H1 (cell line): ENCODE measurements at regions not wholly inside any gene's neighbourhood (a gene's known extent, or its start where the extent isn't known, plus 50 kb on each side); places are given as distances from the start of the nearest gene placed in this dataset.

Source experiments
- CTCF ChIA-PET: fragments of 300-600 bp; sonication (Branson Sonifier 250); formaldehyde crosslinking; loops from one replicate; lab custom pipeline; 2021; ENCODE audit not compliant: partially characterized antibody; lab: Charles Lee
- POLR2A ChIA-PET: fragments of 300-600 bp; sonication (Branson Sonifier 250); formaldehyde crosslinking; loops from one replicate; lab custom pipeline; 2021; ENCODE audit warnings: inconsistent platforms; ENCODE audit not compliant: partially characterized antibody; lab: Charles Lee
- DNase-seq, 2 experiments: peaks; one replicate each; pipeline versions ENCODE4 v3.0.0 to v3.0.0-alpha.2; 2010 to 2022; ENCODE audit warnings: low spot score in 2 of 2, low read depth in 1 of 2, mixed read lengths in 1 of 2
- FAIRE-seq: peaks from 2 replicates; lab custom pipeline; 2011; peaks lifted over from hg19 to GRCh38; lab: Jason Lieb, UNC
- H2AFZ ChIP-seq: 2 replicates; pipeline ENCODE4 v1.8.1; 2012; ENCODE audit warnings: low read length, inconsistent platforms
- H2AK5ac ChIP-seq: 2 replicates; pipeline ENCODE4 v1.6.1; 2013; ENCODE audit warnings: low read depth, low read length
- H2BK120ac ChIP-seq: replicated peaks from 2 replicates; pipeline ENCODE3; 2013; ENCODE audit warnings: low read depth, low read length, inconsistent platforms
- H2BK12ac ChIP-seq: 2 replicates; pipeline ENCODE4 v1.6.1; 2013; ENCODE audit warnings: low read depth, low read length
- H2BK15ac ChIP-seq: 2 replicates; pipeline ENCODE4 v1.6.1; 2013; ENCODE audit warnings: low read length
- H2BK20ac ChIP-seq: 2 replicates; pipeline ENCODE4 v1.6.1; 2013; ENCODE audit warnings: low read length
- H2BK5ac ChIP-seq: 2 replicates; pipeline ENCODE4 v1.6.1; 2013; ENCODE audit warnings: low read depth, low read length
- H3K14ac ChIP-seq: 2 replicates; pipeline ENCODE4 v1.6.1; 2013; ENCODE audit warnings: inconsistent platforms; ENCODE audit not compliant: insufficient read length
- H3K18ac ChIP-seq: 2 replicates; pipeline ENCODE4 v1.6.1; 2013; ENCODE audit warnings: low read length; ENCODE audit errors: extremely low read depth
- H3K23ac ChIP-seq: 2 replicates; pipeline ENCODE4 v1.6.1; 2013; ENCODE audit warnings: inconsistent platforms; ENCODE audit not compliant: insufficient read length
- H3K23me2 ChIP-seq: 2 replicates; pipeline ENCODE4 v1.6.1; 2013; ENCODE audit warnings: low read depth, low read length
- H3K27ac ChIP-seq: 2 replicates; pipeline ENCODE4 v1.6.1; 2011; ENCODE audit warnings: low read depth, low read length, inconsistent platforms
- H3K27me3 ChIP-seq, 4 experiments: replicated peaks in 1 of 4; 1 replicate in 1 of 4; 2 replicates in 3 of 4; pipeline versions ENCODE4 v1.6.1 to v1.8.1; 2011 to 2013; ENCODE audit warnings: low read length in 3 of 4, mild to moderate bottlenecking in 3 of 4, inconsistent platforms in 2 of 4, mixed read lengths in 2 of 4, moderate library complexity in 1 of 4; ENCODE audit not compliant: control insufficient read depth in 3 of 4, insufficient read depth in 3 of 4; ENCODE audit errors: extremely low read depth in 1 of 4
- H3K36me3 ChIP-seq, 4 experiments: 2 replicates each; pipeline versions ENCODE4 v1.6.1 to v1.8.1; 2011 to 2013; ENCODE audit warnings: mild to moderate bottlenecking in 4 of 4, low read length in 3 of 4, moderate library complexity in 2 of 4, control low read depth in 1 of 4, inconsistent platforms in 1 of 4; ENCODE audit not compliant: insufficient read depth in 4 of 4, control insufficient read depth in 2 of 4
- H3K4ac ChIP-seq: replicated peaks from 2 replicates; pipeline ENCODE3; 2013; ENCODE audit warnings: low read length, low read depth, mixed read lengths, inconsistent platforms; ENCODE audit not compliant: insufficient read length
- H3K4me1 ChIP-seq, 4 experiments: replicated peaks in 1 of 4; 1 replicate in 1 of 4; 2 replicates in 3 of 4; pipeline versions ENCODE4 v1.6.1 to v1.8.1; 2011 to 2013; ENCODE audit warnings: low read length in 3 of 4, inconsistent platforms in 2 of 4, mixed read lengths in 1 of 4; ENCODE audit not compliant: insufficient read depth in 4 of 4, control insufficient read depth in 3 of 4
- H3K4me2 ChIP-seq, 2 experiments: 2 replicates each; pipeline versions ENCODE4 v1.6.1 to v1.8.1; 2011 to 2013; ENCODE audit warnings: low read depth in 2 of 2, low read length in 2 of 2, control low read depth in 1 of 2, inconsistent platforms in 1 of 2, mild to moderate bottlenecking in 1 of 2; ENCODE audit not compliant: insufficient read depth in 1 of 2
- H3K4me3 ChIP-seq, 4 experiments: fragments of 200-600, 300-600 bp in 1 of 4; sonication (generic), shearing (Covaris generic), sonication (Bioruptor Twin) in 1 of 4; 2 replicates each; pipeline versions ENCODE4 v1.5.1 to v1.8.1; 2011 to 2016; ENCODE audit warnings: low read length in 4 of 4, low read depth in 3 of 4, control low read depth in 2 of 4, inconsistent platforms in 2 of 4, mild to moderate bottlenecking in 2 of 4, mixed read lengths in 1 of 4, moderate library complexity in 1 of 4; ENCODE audit not compliant: insufficient read depth in 2 of 4; ENCODE audit errors: extremely low read depth in 1 of 4
- H3K56ac ChIP-seq: replicated peaks from 2 replicates; pipeline ENCODE3; 2013; ENCODE audit warnings: low read depth, mild to moderate bottlenecking, mixed read lengths, low read length, inconsistent platforms; ENCODE audit not compliant: insufficient read length
- H3K79me1 ChIP-seq: 2 replicates; pipeline ENCODE4 v1.6.1; 2013; ENCODE audit warnings: low read depth, low read length, control low read depth
- H3K79me2 ChIP-seq, 2 experiments: 2 replicates each; pipeline versions ENCODE4 v1.6.1 to v1.8.1; 2012 to 2013; ENCODE audit warnings: low read length in 2 of 2, mild to moderate bottlenecking in 2 of 2, inconsistent platforms in 1 of 2; ENCODE audit not compliant: insufficient read depth in 2 of 2, control insufficient read depth in 1 of 2
- H3K9ac ChIP-seq, 4 experiments: replicated peaks in 1 of 4; 1 replicate in 1 of 4; 2 replicates in 3 of 4; pipeline versions ENCODE4 v1.6.1 to v1.8.1; 2011 to 2013; ENCODE audit warnings: low read depth in 3 of 4, low read length in 3 of 4, control low read depth in 2 of 4, mild to moderate bottlenecking in 2 of 4, moderate library complexity in 2 of 4, inconsistent platforms in 1 of 4; ENCODE audit errors: extremely low read depth in 1 of 4
- H3K9me3 ChIP-seq, 2 experiments: 2 replicates each; pipeline versions ENCODE4 v1.6.1 to v1.8.1; 2012 to 2013; ENCODE audit warnings: mild to moderate bottlenecking in 2 of 2, moderate library complexity in 2 of 2, control low read depth in 1 of 2, inconsistent platforms in 1 of 2, low read depth in 1 of 2, low read length in 1 of 2, mixed read lengths in 1 of 2; ENCODE audit not compliant: insufficient read depth in 2 of 2
- H4K20me1 ChIP-seq, 2 experiments: replicated peaks in 1 of 2; 2 replicates each; pipeline versions ENCODE3 to v1.8.1; 2011 to 2013; ENCODE audit warnings: inconsistent platforms in 2 of 2, low read length in 2 of 2, mild to moderate bottlenecking in 1 of 2; ENCODE audit not compliant: insufficient read depth in 2 of 2, control insufficient read depth in 1 of 2
- H4K5ac ChIP-seq: 2 replicates; pipeline ENCODE4 v1.6.1; 2013; ENCODE audit warnings: low read length, low read depth, mixed read lengths, inconsistent platforms; ENCODE audit not compliant: insufficient read length
- H4K8ac ChIP-seq: 2 replicates; pipeline ENCODE4 v1.8.0; 2013; ENCODE audit warnings: mild to moderate bottlenecking, moderate library complexity, low read length, inconsistent platforms; ENCODE audit not compliant: insufficient read depth; ENCODE audit errors: extremely low read depth
- H4K91ac ChIP-seq: replicated peaks from 2 replicates; pipeline ENCODE3; 2013; ENCODE audit warnings: low read length, mixed read lengths, inconsistent platforms; ENCODE audit not compliant: insufficient read length
- CHD7 ChIP-seq: fragments of 300-600 bp; sonication (generic); IDR thresholded peaks from 2 replicates; pipeline ENCODE4 v1.7.1; 2012; ENCODE audit warnings: low read length, moderate library complexity, mild to moderate bottlenecking, inconsistent platforms; ENCODE audit not compliant: insufficient replicate concordance
- WGBS, 2 experiments: shearing (Covaris generic) in 1 of 2; methylation state at CpG; one replicate each; pipeline versions ENCODE4 v1.1.6 to v1.1.7; 2013 to 2015; ENCODE audit warnings: low lambda C conversion rate in 2 of 2, mixed read lengths in 2 of 2, inconsistent platforms in 1 of 2, low coverage in 1 of 2, missing lambda C conversion rate in 1 of 2; ENCODE audit not compliant: insufficient replicate concordance in 2 of 2, insufficient coverage in 1 of 2, insufficient read length in 1 of 2; ENCODE audit errors: extremely low coverage in 1 of 2, missing lambda C conversion rate in 1 of 2; 5-methylcytosine and 5-hydroxymethylcytosine counted together

- no peak overlapping the region for H3K4me3 ChIP-seq
- H2BK15ac ChIP-seq = no peak overlapping the region
- no peaks in the 10 kb centered on the region for H3K79me2 ChIP-seq
- H3K27me3 ChIP-seq = no peaks in the 10 kb centered on the region
- ChIA-PET POLR2A (no interaction called here), CTCF (interaction anchor here (0.6 kb wide), 1 partner anchor 287 kb away, joined by 3 read pairs; no protein-coding TSS in a partner anchor)
- H3K56ac ChIP-seq = no peak overlapping the region
- H2AK5ac ChIP-seq = no peak overlapping the region
- DNase-seq = no peak
- H2BK12ac ChIP-seq = no peak overlapping the region
- no peak overlapping the region for H3K14ac ChIP-seq
- no peaks in the 10 kb centered on the region for H3K79me1 ChIP-seq
- no peak overlapping the region for H3K4ac ChIP-seq
- no peaks in the 10 kb centered on the region for H3K4me1 ChIP-seq
- no peak overlapping the region for H3K23ac ChIP-seq
- no peak overlapping the region for H2BK20ac ChIP-seq
- H4K20me1 ChIP-seq = no peaks in the 10 kb centered on the region
- 92% methylated on average over 2 of the region's 2 CpGs; no CpG with 5 or more reads in 1 of the 2 experiments for WGBS, 2 experiments
- no peaks in the 10 kb centered on the region for H3K9me3 ChIP-seq
- H4K91ac ChIP-seq = no peak overlapping the region
- H2BK120ac ChIP-seq = no peak overlapping the region
- H2BK5ac ChIP-seq = no peak overlapping the region
- H3K36me3 ChIP-seq = no peaks in the 10 kb centered on the region
- no peak overlapping the region for H2AFZ ChIP-seq
- H3K9ac ChIP-seq = no peak overlapping the region
- H3K4me2 ChIP-seq = no peak overlapping the region
- no peak overlapping the region for H3K18ac ChIP-seq
- no peak for FAIRE-seq
- H3K23me2 ChIP-seq = no peaks in the 10 kb centered on the region
- no peak overlapping the region for H3K27ac ChIP-seq
- H4K5ac ChIP-seq = no peak overlapping the region
- H4K8ac ChIP-seq = no peak overlapping the region
- no peak for TF ChIP-seq CHD7
Observed at GRCh38 chr3:148369381-148369780, 328.3 kb upstream of the AGTR1 start.
